ENCODE measurements at regions not wholly inside any gene's neighbourhood (a gene's known extent, or its start where the extent isn't known, plus 50 kb on each side); places are given as distances from the start of the nearest gene placed in this dataset.

DNA sequence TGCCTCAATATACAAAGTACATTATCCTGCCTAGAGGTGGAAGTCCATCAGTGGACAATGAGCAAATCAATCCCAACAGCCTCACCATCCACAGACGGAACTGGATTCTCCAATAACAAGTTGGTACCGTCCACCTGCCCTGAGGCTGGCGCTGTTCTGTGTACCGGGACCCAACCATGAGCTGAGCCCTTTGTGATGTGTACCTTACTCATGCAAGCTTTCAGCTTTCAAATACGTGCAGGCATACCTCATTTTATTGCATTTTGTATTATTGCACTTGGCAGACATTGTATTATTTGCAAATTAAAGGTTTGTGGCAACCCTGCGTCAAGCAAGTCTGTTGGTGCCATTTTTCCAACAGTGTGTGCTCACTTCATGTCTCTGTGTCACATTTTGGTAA is 476.0 kb upstream of the MKI67 start:
- no peak for DNase-seq (ENCODE audit: low read depth in 4 of 4, low spot score in 3 of 4)

- no peak for DNase-seq (ENCODE audit: low read depth in 4 of 4, low spot score in 3 of 4)
Measured at GRCh38 chr10:128604025-128604424, 477.8 kb upstream of the MKI67 start.

GRCh38 chr10:128605180-128605579 is 479.0 kb upstream of the MKI67 start:
- DNase-seq (ENCODE audit: low read depth in 4 of 4, low spot score in 3 of 4) = no peak

GRCh38 chr10:128606055-128606454 is 479.8 kb upstream of the MKI67 start:
- no peak for DNase-seq (ENCODE audit: low read depth in 4 of 4, low spot score in 3 of 4)

GRCh38 chr10:128608791-128609190 is 482.6 kb upstream of the MKI67 start:
- no peak for DNase-seq (ENCODE audit: low read depth in 4 of 4, low spot score in 3 of 4)

DNA sequence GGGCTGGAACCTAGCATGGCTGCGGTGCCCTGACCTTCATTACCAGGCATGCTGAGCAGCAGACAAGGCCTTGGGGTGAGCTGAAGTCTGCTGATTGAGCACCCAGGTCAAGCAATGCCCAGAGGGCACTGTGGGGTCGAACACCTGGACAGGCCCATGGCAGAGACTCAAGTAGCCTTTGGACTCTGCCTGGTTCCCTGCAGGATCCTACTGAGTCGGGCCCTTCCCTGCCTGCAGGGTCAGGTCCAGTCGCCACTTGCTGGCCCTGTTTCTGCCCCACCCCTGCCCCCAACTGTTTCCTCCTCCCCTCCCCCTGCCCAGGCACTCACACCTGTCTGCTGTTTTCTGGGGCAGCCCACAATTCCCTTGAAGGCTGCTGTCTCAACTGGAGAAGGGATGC is 483.2 kb upstream of the MKI67 start:
- DNase-seq (ENCODE audit: low read depth in 4 of 4, low spot score in 3 of 4) = no peak

DNA sequence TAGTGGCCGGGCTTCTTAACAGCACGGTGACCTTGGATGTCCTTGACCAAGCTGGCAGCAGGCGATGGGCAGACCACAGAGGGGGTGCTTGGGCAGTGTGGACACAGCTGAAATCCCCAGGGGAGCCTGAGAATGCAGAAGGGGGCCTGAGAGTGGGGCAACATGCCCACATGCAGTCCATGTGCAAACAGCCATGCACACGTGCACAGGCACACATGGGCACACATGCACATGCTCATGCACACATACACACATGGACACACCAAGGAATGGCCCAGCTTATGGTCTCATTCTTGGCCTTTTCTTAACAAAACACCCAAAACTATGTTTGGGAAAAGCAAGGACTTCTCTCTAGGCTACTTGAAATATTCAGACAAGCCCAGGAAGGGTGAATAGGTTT is 483.9 kb upstream of the MKI67 start:
- DNase-seq (ENCODE audit: low read depth in 4 of 4, low spot score in 3 of 4) = no peak

GRCh38 chr10:128612195-128612594 is 486.0 kb upstream of the MKI67 start:
- DNase-seq (ENCODE audit: low read depth in 4 of 4, low spot score in 3 of 4) = no peak

DNA sequence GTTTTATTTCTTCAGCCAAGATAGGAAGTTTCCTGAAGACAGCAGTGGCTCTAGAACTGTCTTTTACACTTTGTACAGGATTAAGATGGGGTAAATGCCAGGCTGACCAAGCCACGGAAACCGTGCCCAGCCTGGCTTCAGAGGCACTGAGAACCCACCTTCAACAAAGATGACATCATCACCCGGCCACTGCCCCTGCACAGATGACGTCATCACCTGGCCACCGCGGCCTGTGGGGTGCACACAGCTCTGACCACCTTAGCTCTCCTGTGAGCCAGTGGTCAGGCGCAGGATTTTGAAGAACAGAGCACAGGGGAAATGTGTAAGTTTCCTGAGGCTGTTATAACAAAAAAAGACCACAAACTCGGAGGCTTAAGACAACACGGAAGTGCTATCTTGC is 486.4 kb upstream of the MKI67 start:
- no peak for DNase-seq (ENCODE audit: low read depth in 4 of 4, low spot score in 3 of 4)

DNA sequence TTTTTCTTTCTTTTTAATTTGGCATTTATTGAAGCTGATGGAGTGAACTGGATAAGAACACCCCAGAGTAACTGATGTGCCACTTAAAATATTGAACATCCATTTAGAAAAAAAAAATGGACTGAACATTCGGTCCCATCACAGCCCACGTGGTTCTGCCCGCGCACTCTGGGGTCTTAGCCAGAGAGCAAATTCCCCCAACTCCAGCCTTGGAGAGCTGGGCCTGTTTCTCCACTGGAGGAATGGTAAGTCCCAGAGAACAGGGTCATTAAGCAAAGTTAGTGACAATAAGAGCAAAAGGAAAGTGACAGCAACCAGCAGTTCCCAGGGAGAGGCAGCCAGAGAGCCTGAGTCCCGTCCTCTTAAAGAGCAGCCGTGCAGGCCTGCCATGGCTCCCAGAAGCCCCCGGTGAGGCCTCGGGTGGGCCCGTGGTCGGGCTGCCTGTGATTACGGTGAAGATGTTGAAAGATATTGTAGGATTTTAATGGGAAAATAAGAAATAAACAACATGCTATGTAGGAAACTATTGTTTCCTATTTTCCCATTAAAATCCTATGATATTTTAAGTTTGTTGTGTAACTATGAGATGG is 487.9 kb upstream of the MKI67 start:
- DNase-seq (ENCODE audit: low read depth in 4 of 4, low spot score in 3 of 4) = no peak

- no peak for DNase-seq (ENCODE audit: low read depth in 4 of 4, low spot score in 3 of 4)
Measured at GRCh38 chr10:128614802-128615553, 488.8 kb upstream of the MKI67 start.

DNA sequence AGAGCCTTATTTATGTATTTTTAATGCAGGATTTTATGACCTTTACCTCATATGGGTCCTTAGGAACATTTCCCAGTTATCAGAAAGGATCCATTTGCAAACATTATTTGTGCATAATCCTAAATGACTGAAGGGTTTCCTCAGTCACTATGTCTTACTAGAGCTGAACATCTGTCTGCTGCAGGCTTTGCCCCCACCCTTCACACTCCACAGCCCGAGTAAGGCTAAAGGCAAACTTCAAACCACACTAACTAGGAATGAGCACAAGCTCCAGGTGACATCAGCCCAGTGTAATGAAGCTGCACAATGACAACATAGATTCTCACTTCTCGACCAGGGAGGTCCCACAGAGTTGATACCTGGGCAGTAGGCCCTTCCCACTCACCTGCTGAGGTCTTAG is 491.3 kb upstream of the MKI67 start:
- DNase-seq (ENCODE audit: low read depth in 4 of 4, low spot score in 3 of 4) = no peak

GRCh38 chr10:128622706-128623105 is 496.5 kb upstream of the MKI67 start:
- no peak for DNase-seq (ENCODE audit: low read depth in 4 of 4, low spot score in 3 of 4)

- DNase-seq (ENCODE audit: low read depth in 4 of 4, low spot score in 3 of 4) = no peak
Measured at GRCh38 chr10:128623776-128624175, 497.6 kb upstream of the MKI67 start.

DNA sequence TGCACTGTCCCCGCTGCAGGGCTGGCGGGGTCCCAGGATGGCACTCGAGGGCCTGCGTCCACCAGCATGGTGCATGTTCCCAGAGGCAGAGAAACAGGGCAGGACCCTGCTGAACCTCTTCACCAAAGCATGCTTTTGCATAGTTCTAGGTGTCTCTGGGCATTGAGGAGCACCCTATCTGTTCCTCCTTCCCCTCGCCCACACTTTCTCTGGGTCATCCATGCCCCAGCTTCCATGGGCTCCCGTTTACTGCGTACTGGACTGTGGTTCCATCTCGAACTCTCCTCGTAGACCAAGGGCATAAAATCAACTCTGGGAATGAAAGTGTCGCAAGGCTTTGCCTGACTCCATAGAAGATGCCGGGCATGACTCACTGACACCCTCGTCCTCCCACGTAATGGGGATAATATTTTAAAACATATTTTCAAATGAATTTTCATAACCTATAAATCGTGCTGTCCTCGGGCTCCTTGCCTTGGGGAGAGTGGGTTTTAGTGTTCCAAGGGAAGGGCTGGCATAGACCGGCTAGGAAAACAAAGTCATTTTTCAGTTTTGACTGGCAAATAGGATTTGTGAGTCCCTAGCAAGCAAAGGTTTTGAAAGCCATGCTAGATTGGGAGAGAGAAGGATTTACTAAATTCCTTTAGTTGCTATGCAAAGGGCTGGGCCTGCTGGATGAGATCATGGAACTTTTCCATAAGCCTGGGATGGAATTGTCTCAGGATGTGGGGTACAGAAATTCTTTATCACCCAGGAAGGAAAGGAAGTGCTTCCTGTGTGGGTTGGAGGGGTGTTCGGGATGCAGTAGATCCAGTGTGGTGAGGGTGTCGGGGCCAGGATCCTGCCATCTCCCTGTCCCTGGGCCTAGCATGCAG is 498.7 kb upstream of the MKI67 start:
- no peak for DNase-seq (ENCODE audit: low read depth in 4 of 4, low spot score in 3 of 4)

DNA sequence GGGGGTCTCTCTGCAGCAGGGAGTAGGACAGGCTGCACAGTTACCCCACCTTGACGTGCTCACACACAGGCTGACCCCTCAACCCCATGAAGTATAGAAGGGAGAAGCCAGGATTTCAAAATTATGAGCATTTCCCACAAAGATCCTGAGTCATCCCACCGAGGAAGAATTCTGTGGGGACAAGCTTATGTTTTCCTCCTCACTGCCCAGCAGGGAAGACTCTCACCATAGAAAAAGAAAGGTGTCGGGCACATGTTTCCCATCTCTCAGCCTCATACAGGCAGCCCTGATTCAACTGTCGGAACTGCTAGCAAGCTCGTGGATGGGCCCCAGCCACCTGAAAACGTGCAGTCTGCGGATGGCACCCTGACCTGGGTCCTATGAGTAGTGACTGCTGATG is 499.7 kb upstream of the MKI67 start:
- no peak for DNase-seq (ENCODE audit: low read depth in 4 of 4, low spot score in 3 of 4)

DNA sequence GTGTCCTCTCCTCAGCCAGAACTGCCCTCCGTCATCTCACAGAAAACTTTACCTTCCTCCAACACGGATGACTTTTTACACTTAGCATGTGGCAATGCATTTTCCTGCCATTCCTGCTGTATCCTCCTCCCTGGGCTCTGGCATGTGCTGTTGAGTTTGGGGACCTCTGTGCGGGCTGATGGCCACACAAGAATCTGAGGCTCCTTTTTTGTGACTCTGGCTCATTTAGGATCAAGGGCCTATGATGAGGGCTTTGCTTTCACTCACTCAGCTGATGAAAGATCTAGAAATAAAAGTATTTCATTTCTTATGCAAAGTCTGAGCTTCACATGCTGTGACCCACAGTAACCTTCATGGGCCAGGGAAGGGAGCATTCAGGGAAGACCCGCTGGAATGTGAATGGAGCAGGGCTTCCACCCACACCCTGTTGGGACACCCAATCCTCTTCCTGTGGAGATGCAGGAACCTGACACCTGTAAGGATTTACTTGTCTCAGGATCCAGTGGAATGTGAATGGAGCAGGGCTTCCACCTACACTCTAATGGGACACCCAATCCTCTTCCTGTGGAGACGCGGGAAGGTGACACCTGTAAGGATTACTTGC is 500.3 kb upstream of the MKI67 start:
- no peak for DNase-seq (ENCODE audit: low read depth in 4 of 4, low spot score in 3 of 4)

- DNase-seq (ENCODE audit: low read depth in 4 of 4, low spot score in 3 of 4) = no peak
Measured at GRCh38 chr10:128627811-128628210, 501.6 kb upstream of the MKI67 start.

- no peak for DNase-seq (ENCODE audit: low read depth in 4 of 4, low spot score in 3 of 4)
Measured at GRCh38 chr10:128628252-128628651, 502.0 kb upstream of the MKI67 start.

GRCh38 chr10:128629111-128630096 is 503.2 kb upstream of the MKI67 start:
- DNase-seq (ENCODE audit: low read depth in 4 of 4, low spot score in 3 of 4) = no peak

Data from right renal pelvis (tissue), 4 donors.